ENCODE measurements at regions not wholly inside any gene's neighbourhood (a gene's known extent, or its start where the extent isn't known, plus 50 kb on each side); places are given as distances from the start of the nearest gene placed in this dataset.

GRCh38 chr15:70486451-70487386 lies 276.6 kb downstream of the UACA start:
- Mint-ChIP-seq H3K27me3 (ENCODE audit: low read depth) (peaks cover 14% of the 10 kb centered on the region), H3K36me3 (ENCODE audit: insufficient read depth in 1 of 3, low read depth in 3 of 3) (no peaks in the 10 kb centered on the region), H3K4me1 (peaks cover 0 to under 1% of the 10 kb centered on the region in 2 experiments; a peak in 1 of 4 replicates), H3K4me3 (no peak overlapping the region), H3K9me3 (no peaks in the 10 kb centered on the region; a peak in 2 of 5 replicates), H3K27ac (no peak overlapping the region)
- H2AK5ac ChIP-seq (ENCODE audit: insufficient read length, low read length): no peak overlapping the region
- no peak overlapping the region for H3T11ph ChIP-seq (ENCODE audit: low read length)
- H3K79me1 ChIP-seq (ENCODE audit: insufficient read depth, low read depth, low read length, poor library complexity, severe bottlenecking): no peaks in the 10 kb centered on the region
- no peak overlapping the region for H4K8ac ChIP-seq (replicated peaks; ENCODE audit: insufficient read length, low read depth, low read length)
- H4K91ac ChIP-seq (ENCODE audit: insufficient read length, low read depth, low read length): no peak overlapping the region
- no peak overlapping the region for H3K56ac ChIP-seq (ENCODE audit: insufficient read length, low read depth, low read length)
- H3K9me3 ChIP-seq (ENCODE audit: control insufficient read depth, low read depth, low read length): no peaks in the 10 kb centered on the region
- H2BK120ac ChIP-seq (ENCODE audit: low read depth, low read length, poor library complexity, severe bottlenecking): no peak overlapping the region
- no peak overlapping the region for H3K9ac ChIP-seq (ENCODE audit: extremely low read depth, insufficient read length, low read length)
- H3K4ac ChIP-seq (ENCODE audit: low read depth, low read length): no peak overlapping the region
- no peak overlapping the region for H3K23ac ChIP-seq (ENCODE audit: insufficient read length, low read depth, low read length)
- no peaks in the 10 kb centered on the region for H4K20me1 ChIP-seq (ENCODE audit: control insufficient read depth, insufficient read depth, insufficient read length)
- no peak for DNase-seq
- no peaks in the 10 kb centered on the region for H3K4me1 ChIP-seq (ENCODE audit: insufficient read depth, low read length)
- no peak overlapping the region for H3K4me2 ChIP-seq (ENCODE audit: insufficient read depth, insufficient read length, low read length)
- H2BK15ac ChIP-seq (ENCODE audit: low read depth, low read length): no peak overlapping the region
- no peak overlapping the region for H2BK20ac ChIP-seq (ENCODE audit: low read depth, low read length, poor library complexity, severe bottlenecking)
- no peak overlapping the region for H4K5ac ChIP-seq (ENCODE audit: insufficient read length, low read depth, low read length)
- H3K79me2 ChIP-seq (ENCODE audit: insufficient read depth, low read length): no peaks in the 10 kb centered on the region
- H3K27ac ChIP-seq (ENCODE audit: insufficient read length, low read depth, low read length): no peak overlapping the region
- no peak overlapping the region for H3K14ac ChIP-seq (ENCODE audit: insufficient read depth, low read length)
- H3K23me2 ChIP-seq (ENCODE audit: insufficient read length, low read depth, low read length, poor library complexity, severe bottlenecking): no peaks in the 10 kb centered on the region
- no peaks in the 10 kb centered on the region for H3K27me3 ChIP-seq (ENCODE audit: insufficient read depth, low read length)
- H2AFZ ChIP-seq (ENCODE audit: low read length): no peak overlapping the region
- WGBS (ENCODE audit: extremely low coverage, insufficient read length, low lambda C conversion rate): no CpG with 5 or more reads among the region's 17 CpGs
- no peak overlapping the region for H2BK5ac ChIP-seq (ENCODE audit: insufficient read length, low read length)
- H3K18ac ChIP-seq (ENCODE audit: insufficient read length, low read depth, low read length): no peak overlapping the region
- H2BK12ac ChIP-seq (ENCODE audit: insufficient read length, low read depth, low read length): no peak overlapping the region
- TF ChIP-seq CTCF (conservative IDR thresholded peaks at IDR 0.05): no peak
